Fibroblast of lung (primary cell): ENCODE measurements at regions not wholly inside any gene's neighbourhood (a gene's known extent, or its start where the extent isn't known, plus 50 kb on each side); places are given as distances from the start of the nearest gene placed in this dataset.
"Not testable (repeated sequence)": the region's sequence is repeated elsewhere in the genome, so short reads cannot be mapped to it uniquely, and the experiment has no call there.

Source experiments
- DNase-seq, 2 donors: peaks; one replicate each; pipeline versions ENCODE4 v3.0.0 to v3.0.0-alpha.2; 2010; ENCODE audit warnings: low read depth in 2 of 2
- H2AFZ ChIP-seq: 2 replicates; pipeline ENCODE4 v1.5.1; 2012; ENCODE audit warnings: low read length, control low read depth, inconsistent platforms
- H3K27ac ChIP-seq: 2 replicates; pipeline ENCODE4 v1.5.1; 2011; ENCODE audit warnings: low read length, control low read depth; ENCODE audit not compliant: insufficient read depth
- H3K27me3 ChIP-seq: 2 replicates; pipeline ENCODE4 v1.5.1; 2011; ENCODE audit warnings: mild to moderate bottlenecking, low read length; ENCODE audit not compliant: control insufficient read depth, insufficient read depth
- H3K36me3 ChIP-seq: 2 replicates; pipeline ENCODE4 v1.5.1; 2011; ENCODE audit warnings: low read length; ENCODE audit not compliant: control insufficient read depth, insufficient read depth
- H3K4me1 ChIP-seq: 2 replicates; pipeline ENCODE4 v1.5.1; 2011; ENCODE audit warnings: low read length; ENCODE audit not compliant: control insufficient read depth, insufficient read depth; ENCODE audit errors: extremely low read depth
- H3K4me2 ChIP-seq: 2 replicates; pipeline ENCODE4 v1.5.1; 2011; ENCODE audit warnings: low read length, control low read depth; ENCODE audit not compliant: insufficient read depth; ENCODE audit errors: extremely low read depth
- H3K4me3 ChIP-seq, 4 experiments: fragments of 200-600 bp in 1 of 4; sonication (generic) in 1 of 4; replicated peaks in 1 of 4; 2 replicates each; pipeline ENCODE4 v1.5.1; 2011 to 2016; ENCODE audit warnings: low read length in 4 of 4, low read depth in 3 of 4, mild to moderate bottlenecking in 3 of 4, control low read depth in 2 of 4, inconsistent platforms in 1 of 4, mixed read lengths in 1 of 4; ENCODE audit not compliant: insufficient read depth in 1 of 4; ENCODE audit errors: control extremely low read depth in 1 of 4
- H3K79me2 ChIP-seq: 2 replicates; pipeline ENCODE4 v1.5.1; 2012; ENCODE audit warnings: mild to moderate bottlenecking, low read length, inconsistent platforms; ENCODE audit not compliant: control insufficient read depth, insufficient read depth
- H3K9ac ChIP-seq: 2 replicates; pipeline ENCODE4 v1.5.1; 2011; ENCODE audit warnings: mild to moderate bottlenecking, low read length, control low read depth; ENCODE audit not compliant: insufficient read depth
- H3K9me3 ChIP-seq: 2 replicates; pipeline ENCODE4 v1.5.1; 2012; ENCODE audit warnings: low read depth, low read length; ENCODE audit not compliant: control insufficient read depth, insufficient read depth
- H4K20me1 ChIP-seq: 2 replicates; pipeline ENCODE4 v1.5.1; 2011; ENCODE audit warnings: low read length; ENCODE audit not compliant: control insufficient read depth, insufficient read depth; ENCODE audit errors: extremely low read depth
- CTCF ChIP-seq, 2 donors: IDR thresholded peaks in 1 of 2; conservative IDR thresholded peaks in 1 of 2; 1 replicate in 1 of 2; 2 replicates in 1 of 2; pipeline ENCODE4 v1.5.1; 2011 to 2012; ENCODE audit warnings: low read length in 2 of 2, control low read depth in 1 of 2, inconsistent platforms in 1 of 2, low read depth in 1 of 2, mild to moderate bottlenecking in 1 of 2
- EZH2 ChIP-seq: IDR thresholded peaks from 2 replicates; pipeline ENCODE4 v1.5.1; 2012; ENCODE audit warnings: low read length, control low read depth, mild to moderate bottlenecking; ENCODE audit errors: missing control alignments

- no peaks in the 10 kb centered on the region for H4K20me1 ChIP-seq
- no peak overlapping the region for H2AFZ ChIP-seq
- DNase-seq = no peak
- no peaks in the 10 kb centered on the region for H3K79me2 ChIP-seq
- H3K27me3 ChIP-seq = no peaks in the 10 kb centered on the region
- no peaks in the 10 kb centered on the region for H3K36me3 ChIP-seq
- no peak overlapping the region for H3K27ac ChIP-seq
- no peak for TF ChIP-seq EZH2
- no peak for TF ChIP-seq CTCF (conservative IDR thresholded peaks at IDR 0.05 in 1 of 2, IDR thresholded peaks at IDR 0.05 in 1 of 2; ENCODE audit: low read depth in 1 of 2, low read length in 2 of 2)
- no peaks in the 10 kb centered on the region for H3K4me1 ChIP-seq
- H3K9ac ChIP-seq = no peak overlapping the region
- no peak overlapping the region for H3K4me2 ChIP-seq
- H3K4me3 ChIP-seq = no peak overlapping the region
- H3K9me3 ChIP-seq = no peaks in the 10 kb centered on the region
These were observed 121.2 kb downstream of the IGLL1 start for GRCh38 chr22:23458663-23459541.

- no peaks in the 10 kb centered on the region for H4K20me1 ChIP-seq
- DNase-seq = no peak
- no peak overlapping the region for H3K9ac ChIP-seq
- TF ChIP-seq CTCF (conservative IDR thresholded peaks at IDR 0.05 in 1 of 2, IDR thresholded peaks at IDR 0.05 in 1 of 2; ENCODE audit: low read depth in 1 of 2, low read length in 2 of 2) (no peak), EZH2 (no peak)
- H3K4me1 ChIP-seq = no peaks in the 10 kb centered on the region
- no peak overlapping the region for H3K4me2 ChIP-seq
- no peaks in the 10 kb centered on the region for H3K79me2 ChIP-seq
- no peak overlapping the region for H3K4me3 ChIP-seq
- H2AFZ ChIP-seq = no peak overlapping the region
- H3K36me3 ChIP-seq = no peaks in the 10 kb centered on the region
- no peaks in the 10 kb centered on the region for H3K27me3 ChIP-seq
- H3K9me3 ChIP-seq = no peaks in the 10 kb centered on the region
- no peak overlapping the region for H3K27ac ChIP-seq
These were observed 122.6 kb downstream of the IGLL1 start for GRCh38 chr22:23457380-23457985.

- not testable (repeated sequence) for H3K79me2 ChIP-seq, H3K4me1 ChIP-seq, DNase-seq, H3K27me3 ChIP-seq, H2AFZ ChIP-seq, H3K4me2 ChIP-seq, H4K20me1 ChIP-seq, H3K9ac ChIP-seq, H3K36me3 ChIP-seq, H3K4me3 ChIP-seq, H3K9me3 ChIP-seq, H3K27ac ChIP-seq
These were observed 123.3 kb downstream of the IGLL1 start for GRCh38 chr22:23456666-23457379.

- H4K20me1 ChIP-seq, H3K27me3 ChIP-seq, H3K4me3 ChIP-seq, DNase-seq, H3K4me1 ChIP-seq, H3K36me3 ChIP-seq, H2AFZ ChIP-seq, H3K27ac ChIP-seq, H3K9ac ChIP-seq, H3K79me2 ChIP-seq, H3K9me3 ChIP-seq, H3K4me2 ChIP-seq: not testable (repeated sequence)
These were observed 125.7 kb downstream of the IGLL1 start for GRCh38 chr22:23454345-23454744.
